ENCODE measurements at regions not wholly inside any gene's neighbourhood (a gene's known extent, or its start where the extent isn't known, plus 50 kb on each side); places are given as distances from the start of the nearest gene placed in this dataset.
A peak's percentile ranks its signal among the peaks of the same experiment; 100 is the strongest.
"Not testable (repeated sequence)": the region's sequence is repeated elsewhere in the genome, so short reads cannot be mapped to it uniquely, and the experiment has no call there.

GRCh38 chr12:5096241-5096924 is 52.7 kb downstream of the KCNA5 start:
- DNase-seq, result no peak

- DNase-seq, result no peak
Observed at GRCh38 chr12:5097786-5098185, 54.1 kb downstream of the KCNA5 start.

- DNase-seq, result no peak
Observed at GRCh38 chr12:5099136-5099535, 55.5 kb downstream of the KCNA5 start.

- DNase-seq, result no peak
Observed at GRCh38 chr12:5099591-5099990, 55.9 kb downstream of the KCNA5 start.

- no peak for DNase-seq
Observed at GRCh38 chr12:5101686-5102085, 58.0 kb downstream of the KCNA5 start.

- no peak for DNase-seq
Observed at GRCh38 chr12:5102261-5102789, 58.6 kb downstream of the KCNA5 start.

- no peak for DNase-seq
Observed at GRCh38 chr12:5102806-5103205, 59.1 kb downstream of the KCNA5 start.

GRCh38 chr12:5110345-5110744 is 66.7 kb downstream of the KCNA5 start:
- DNase-seq, result no peak

GRCh38 chr12:5114436-5114835 is 70.8 kb downstream of the KCNA5 start:
- DNase-seq, result no peak

GRCh38 chr12:5121784-5122183 is 78.1 kb downstream of the KCNA5 start:
- not testable (repeated sequence) for DNase-seq

- DNase-seq, result peak; percentile 49
Observed at GRCh38 chr12:5122256-5122831, 78.7 kb downstream of the KCNA5 start.

GRCh38 chr12:5123921-5124320 is 80.2 kb downstream of the KCNA5 start:
- DNase-seq, result no peak

- DNase-seq, result no peak
Observed at GRCh38 chr12:5124401-5124800, 80.7 kb downstream of the KCNA5 start.

- no peak for DNase-seq
Observed at GRCh38 chr12:5134861-5135525, 91.3 kb downstream of the KCNA5 start.

- DNase-seq, result no peak
Observed at GRCh38 chr12:5138256-5138655, 94.6 kb downstream of the KCNA5 start.

- no peak for DNase-seq
Observed at GRCh38 chr12:5138845-5139244, 95.2 kb downstream of the KCNA5 start.

GRCh38 chr12:5139751-5140150 is 96.1 kb downstream of the KCNA5 start:
- no peak for DNase-seq

- DNase-seq, result no peak
Observed at GRCh38 chr12:5140190-5140589, 96.5 kb downstream of the KCNA5 start.

GRCh38 chr12:5148880-5149279 is 105.2 kb downstream of the KCNA5 start:
- no peak for DNase-seq

GRCh38 chr12:5154091-5154490 is 110.4 kb downstream of the KCNA5 start:
- DNase-seq, result no peak

- DNase-seq, result no peak
Observed at GRCh38 chr12:5155866-5156265, 112.2 kb downstream of the KCNA5 start.

- DNase-seq, result no peak
Observed at GRCh38 chr12:5160827-5161226, 117.1 kb downstream of the KCNA5 start.

GRCh38 chr12:5163661-5164060 is 120.0 kb downstream of the KCNA5 start:
- no peak for DNase-seq

- no peak for DNase-seq
Observed at GRCh38 chr12:5165296-5165970, 121.8 kb downstream of the KCNA5 start.
